ENCODE measurements at regions not wholly inside any gene's neighbourhood (a gene's known extent, or its start where the extent isn't known, plus 50 kb on each side); places are given as distances from the start of the nearest gene placed in this dataset.

- Histone ChIP-seq H3K9ac (ENCODE audit: low read depth, low read length) (no peak overlapping the region), H3K27ac (ENCODE audit: low read length) (no peak overlapping the region), H3K4me1 (ENCODE audit: insufficient read depth, low read length) (no peaks in the 10 kb centered on the region), H3K79me2 (ENCODE audit: insufficient read depth, low read length) (no peaks in the 10 kb centered on the region), H3K4me3 (ENCODE audit: low read depth in 1 of 2, low read length in 2 of 2) (no peak overlapping the region), H4K20me1 (ENCODE audit: insufficient read depth, low read length) (no peaks in the 10 kb centered on the region), H3K4me2 (ENCODE audit: insufficient read depth, low read length) (no peak overlapping the region), H3K9me3 (ENCODE audit: insufficient read depth, low read length, severe bottlenecking) (no peaks in the 10 kb centered on the region), H3K36me3 (ENCODE audit: insufficient read depth, low read length) (no peaks in the 10 kb centered on the region), H2AFZ (ENCODE audit: low read depth, low read length) (no peak overlapping the region), H3K27me3 (ENCODE audit: insufficient read depth, low read length, poor library complexity) (no peaks in the 10 kb centered on the region)
- ATAC-seq (ENCODE audit: insufficient read depth, low read depth) (no peak), DNase-seq (no peak)
- TF ChIP-seq EZH2 (IDR thresholded peaks at IDR 0.05; ENCODE audit: borderline replicate concordance, low read depth, low read length, severe bottlenecking) (no peak), CTCF (IDR thresholded peaks at IDR 0.05; ENCODE audit: borderline replicate concordance, extremely low read depth, low read length, poor library complexity, severe bottlenecking) (no peak)
Observed at GRCh38 chr7:1369916-1370657, 89.2 kb downstream of the MICALL2 start.

GRCh38 chr7:1370738-1371137, 88.5 kb downstream of the MICALL2 start:
- H3K9me3 ChIP-seq (ENCODE audit: insufficient read depth, low read length, severe bottlenecking), result no peaks in the 10 kb centered on the region
- no peak overlapping the region for H3K27ac ChIP-seq (ENCODE audit: low read length)
- H3K4me1 ChIP-seq (ENCODE audit: insufficient read depth, low read length), result no peaks in the 10 kb centered on the region
- DNase-seq, result no peak
- ATAC-seq (ENCODE audit: insufficient read depth, low read depth), result no peak
- no peaks in the 10 kb centered on the region for H4K20me1 ChIP-seq (ENCODE audit: insufficient read depth, low read length)
- no peaks in the 10 kb centered on the region for H3K79me2 ChIP-seq (ENCODE audit: insufficient read depth, low read length)
- TF ChIP-seq EZH2 (IDR thresholded peaks at IDR 0.05; ENCODE audit: borderline replicate concordance, low read depth, low read length, severe bottlenecking), result no peak
- no peak for TF ChIP-seq CTCF (IDR thresholded peaks at IDR 0.05; ENCODE audit: borderline replicate concordance, extremely low read depth, low read length, poor library complexity, severe bottlenecking)
- no peak overlapping the region for H3K9ac ChIP-seq (ENCODE audit: low read depth, low read length)
- no peak overlapping the region for H3K4me3 ChIP-seq (ENCODE audit: low read depth in 1 of 2, low read length in 2 of 2)
- H3K36me3 ChIP-seq (ENCODE audit: insufficient read depth, low read length), result no peaks in the 10 kb centered on the region
- no peak overlapping the region for H3K4me2 ChIP-seq (ENCODE audit: insufficient read depth, low read length)
- H2AFZ ChIP-seq (ENCODE audit: low read depth, low read length), result no peak overlapping the region
- H3K27me3 ChIP-seq (ENCODE audit: insufficient read depth, low read length, poor library complexity), result no peaks in the 10 kb centered on the region

GRCh38 chr7:1372063-1372462, 87.2 kb downstream of the MICALL2 start:
- no peaks in the 10 kb centered on the region for H3K79me2 ChIP-seq (ENCODE audit: insufficient read depth, low read length)
- DNase-seq (no peak), ATAC-seq (ENCODE audit: insufficient read depth, low read depth) (no peak)
- TF ChIP-seq CTCF (IDR thresholded peaks at IDR 0.05; ENCODE audit: borderline replicate concordance, extremely low read depth, low read length, poor library complexity, severe bottlenecking) (no peak), EZH2 (IDR thresholded peaks at IDR 0.05; ENCODE audit: borderline replicate concordance, low read depth, low read length, severe bottlenecking) (no peak)
- H3K9ac ChIP-seq (ENCODE audit: low read depth, low read length), result no peak overlapping the region
- no peak overlapping the region for H3K27ac ChIP-seq (ENCODE audit: low read length)
- H2AFZ ChIP-seq (ENCODE audit: low read depth, low read length), result no peak overlapping the region
- H3K4me2 ChIP-seq (ENCODE audit: insufficient read depth, low read length), result no peak overlapping the region
- no peaks in the 10 kb centered on the region for H3K27me3 ChIP-seq (ENCODE audit: insufficient read depth, low read length, poor library complexity)
- no peak overlapping the region for H3K4me3 ChIP-seq (ENCODE audit: low read depth in 1 of 2, low read length in 2 of 2)
- no peaks in the 10 kb centered on the region for H3K9me3 ChIP-seq (ENCODE audit: insufficient read depth, low read length, severe bottlenecking)
- H3K36me3 ChIP-seq (ENCODE audit: insufficient read depth, low read length), result no peaks in the 10 kb centered on the region
- no peaks in the 10 kb centered on the region for H3K4me1 ChIP-seq (ENCODE audit: insufficient read depth, low read length)
- H4K20me1 ChIP-seq (ENCODE audit: insufficient read depth, low read length), result no peaks in the 10 kb centered on the region

Data from DND-41 (cell line).